Astrocyte (in vitro differentiated cells and primary cell): ENCODE measurements at regions not wholly inside any gene's neighbourhood (a gene's known extent, or its start where the extent isn't known, plus 50 kb on each side); places are given as distances from the start of the nearest gene placed in this dataset.

Experiments
- DNase-seq: peaks from one replicate; pipeline ENCODE4 v3.0.0-alpha.2; 2010; ENCODE audit warnings: low read depth
- FAIRE-seq: peaks from 2 replicates; lab custom pipeline; 2011; peaks lifted over from hg19 to GRCh38; lab: Jason Lieb, UNC
- H2AFZ ChIP-seq: 2 replicates; pipeline ENCODE4 v1.6.0; 2012; ENCODE audit warnings: low read depth, low read length, inconsistent platforms
- H3K27ac ChIP-seq: 2 replicates; pipeline ENCODE4 v1.5.1; 2011; ENCODE audit warnings: low read depth, low read length, inconsistent platforms
- H3K27me3 ChIP-seq: 2 replicates; pipeline ENCODE4 v1.6.0; 2011; ENCODE audit warnings: low read length, inconsistent platforms; ENCODE audit not compliant: insufficient read depth
- H3K36me3 ChIP-seq: 2 replicates; pipeline ENCODE4 v1.5.1; 2011; ENCODE audit warnings: low read length, inconsistent platforms; ENCODE audit not compliant: insufficient read depth
- H3K4me1 ChIP-seq: 2 replicates; pipeline ENCODE4 v1.5.1; 2011; ENCODE audit warnings: low read length, inconsistent platforms; ENCODE audit not compliant: insufficient read depth
- H3K4me2 ChIP-seq: 2 replicates; pipeline ENCODE4 v1.6.0; 2012; ENCODE audit warnings: low read length, inconsistent platforms
- H3K4me3 ChIP-seq: 2 replicates; pipeline ENCODE4 v1.5.1; 2011; ENCODE audit warnings: low read depth, mild to moderate bottlenecking, low read length, inconsistent platforms; ENCODE audit not compliant: insufficient read depth
- H3K79me2 ChIP-seq: 2 replicates; pipeline ENCODE4 v1.6.0; 2012; ENCODE audit warnings: mild to moderate bottlenecking, low read length, inconsistent platforms; ENCODE audit not compliant: insufficient read depth
- H3K9ac ChIP-seq: 2 replicates; pipeline ENCODE4 v1.6.0; 2012; ENCODE audit warnings: mild to moderate bottlenecking, low read length, inconsistent platforms
- H3K9me3 ChIP-seq: 2 replicates; pipeline ENCODE4 v1.5.1; 2012; ENCODE audit warnings: low read depth, mild to moderate bottlenecking, low read length, inconsistent platforms; ENCODE audit not compliant: insufficient read depth
- H4K20me1 ChIP-seq: 2 replicates; pipeline ENCODE4 v1.6.0; 2012; ENCODE audit warnings: low read length, inconsistent platforms; ENCODE audit not compliant: insufficient read depth
- H3K27ac Mint-ChIP-seq: one replicate; pipeline ENCODE4 v1.8.0; 2021; ENCODE audit warnings: mild to moderate bottlenecking, mixed read lengths; ENCODE audit not compliant: unreplicated experiment
- H3K27me3 Mint-ChIP-seq: one replicate; pipeline ENCODE4 v1.8.0; 2021; ENCODE audit warnings: low read depth, mixed read lengths; ENCODE audit not compliant: unreplicated experiment
- H3K36me3 Mint-ChIP-seq: one replicate; pipeline ENCODE4 v1.8.0; 2021; ENCODE audit warnings: low read depth, mixed read lengths; ENCODE audit not compliant: unreplicated experiment
- H3K4me1 Mint-ChIP-seq: one replicate; pipeline ENCODE4 v1.8.0; 2021; ENCODE audit warnings: low read depth, mixed read lengths; ENCODE audit not compliant: unreplicated experiment
- H3K4me3 Mint-ChIP-seq: one replicate; pipeline ENCODE4 v1.8.0; 2021; ENCODE audit warnings: mild to moderate bottlenecking, moderate library complexity, mixed read lengths; ENCODE audit not compliant: unreplicated experiment
- H3K9me3 Mint-ChIP-seq: one replicate; pipeline ENCODE4 v1.8.0; 2021; ENCODE audit warnings: mild to moderate bottlenecking, mixed read lengths; ENCODE audit not compliant: unreplicated experiment
- CTCF ChIP-seq: IDR thresholded peaks from 2 replicates; pipeline ENCODE4 v1.5.1; 2011; ENCODE audit warnings: low read depth, mild to moderate bottlenecking, inconsistent platforms, low read length, moderate library complexity; ENCODE audit not compliant: insufficient read depth
- EZH2 ChIP-seq: IDR thresholded peaks from 2 replicates; pipeline ENCODE4 v1.6.1; 2012; ENCODE audit warnings: mild to moderate bottlenecking, low read length, inconsistent platforms; ENCODE audit not compliant: insufficient read depth

- Histone ChIP-seq H4K20me1 (no peaks in the 10 kb centered on the region), H3K4me3 (no peak overlapping the region), H3K36me3 (no peaks in the 10 kb centered on the region), H3K4me2 (no peak overlapping the region), H3K9me3 (peaks cover 9% of the 10 kb centered on the region), H2AFZ (no peak overlapping the region), H3K79me2 (no peaks in the 10 kb centered on the region), H3K27ac (peak overlapping the region; percentile 48), H3K27me3 (no peaks in the 10 kb centered on the region), H3K4me1 (peaks cover 6% of the 10 kb centered on the region), H3K9ac (peak overlapping the region; percentile 28)
- Mint-ChIP-seq H3K36me3 (no peaks in the 10 kb centered on the region), H3K27ac (peak overlapping the region; percentile 44), H3K4me3 (no peak overlapping the region), H3K4me1 (peaks cover 26% of the 10 kb centered on the region), H3K27me3 (no peaks in the 10 kb centered on the region), H3K9me3 (peaks cover 5% of the 10 kb centered on the region)
- FAIRE-seq = no peak
- no peak for DNase-seq
- no peak for TF ChIP-seq CTCF
- no peak for TF ChIP-seq EZH2
Observed at GRCh38 chr2:126370201-126370600, 285.8 kb upstream of the GYPC start.

GRCh38 chr2:126372406-126372805 is 283.6 kb upstream of the GYPC start:
- H3K36me3 Mint-ChIP-seq = no peaks in the 10 kb centered on the region
- DNase-seq = no peak
- Histone ChIP-seq H3K9ac (no peak overlapping the region), H4K20me1 (no peaks in the 10 kb centered on the region), H3K4me3 (no peak overlapping the region), H3K4me2 (no peak overlapping the region), H3K27ac (no peak overlapping the region), H2AFZ (no peak overlapping the region), H3K4me1 (peaks cover 6% of the 10 kb centered on the region), H3K27me3 (no peaks in the 10 kb centered on the region), H3K9me3 (peaks cover 9% of the 10 kb centered on the region), H3K79me2 (no peaks in the 10 kb centered on the region), H3K36me3 (no peaks in the 10 kb centered on the region)
- no peak for FAIRE-seq
- H3K4me1 Mint-ChIP-seq = peaks cover 26% of the 10 kb centered on the region
- TF ChIP-seq CTCF (no peak), EZH2 (no peak)
- H3K27ac Mint-ChIP-seq = no peak overlapping the region
- peaks cover 7% of the 10 kb centered on the region for H3K9me3 Mint-ChIP-seq
- no peaks in the 10 kb centered on the region for H3K27me3 Mint-ChIP-seq
- no peak overlapping the region for H3K4me3 Mint-ChIP-seq

- Mint-ChIP-seq H3K36me3 (no peaks in the 10 kb centered on the region), H3K4me1 (no peaks in the 10 kb centered on the region), H3K27ac (no peak overlapping the region), H3K27me3 (peaks cover 3% of the 10 kb centered on the region), H3K9me3 (peaks cover 8% of the 10 kb centered on the region), H3K4me3 (no peak overlapping the region)
- no peak overlapping the region for H3K4me3 ChIP-seq
- H3K4me1 ChIP-seq = no peaks in the 10 kb centered on the region
- no peaks in the 10 kb centered on the region for H3K79me2 ChIP-seq
- no peaks in the 10 kb centered on the region for H4K20me1 ChIP-seq
- no peaks in the 10 kb centered on the region for H3K36me3 ChIP-seq
- no peak overlapping the region for H2AFZ ChIP-seq
- no peak for TF ChIP-seq EZH2
- no peak for TF ChIP-seq CTCF
- H3K9ac ChIP-seq = no peak overlapping the region
- no peak overlapping the region for H3K4me2 ChIP-seq
- FAIRE-seq (no peak), DNase-seq (no peak)
- peaks cover 4% of the 10 kb centered on the region for H3K9me3 ChIP-seq
- H3K27me3 ChIP-seq = no peaks in the 10 kb centered on the region
- no peak overlapping the region for H3K27ac ChIP-seq
Observed at GRCh38 chr2:126378176-126378575, 277.8 kb upstream of the GYPC start.
